ENCODE measurements at regions not wholly inside any gene's neighbourhood (a gene's known extent, or its start where the extent isn't known, plus 50 kb on each side); places are given as distances from the start of the nearest gene placed in this dataset.

- intact Hi-C loops (cut with DNase I; ENCODE audit: low total_unique reads), result no loop called here
- no peak overlapping the region for H3K4me3 ChIP-seq (ENCODE audit: low read depth, poor library complexity, severe bottlenecking)
- DNase-seq (ENCODE audit: low spot score in 2 of 2), result no peak
- WGBS, 2 donors, result 96 to 97% methylated on average over 14 of the region's 14 CpGs
- TF ChIP-seq POLR2A (IDR thresholded peaks at IDR 0.05), result no peak
- no peak for TF ChIP-seq CTCF (IDR thresholded peaks at IDR 0.05)
Observed at GRCh38 chr18:59061914-59062642, 77.6 kb upstream of the SEC11C start.

GRCh38 chr18:59062643-59063006 is 77.1 kb upstream of the SEC11C start:
- WGBS, 2 donors, result 88 to 93% methylated on average over 13 of the region's 13 CpGs
- H3K4me3 ChIP-seq (ENCODE audit: low read depth, poor library complexity, severe bottlenecking), result no peak overlapping the region
- TF ChIP-seq CTCF (IDR thresholded peaks at IDR 0.05) (no peak), POLR2A (IDR thresholded peaks at IDR 0.05) (no peak)
- intact Hi-C loops (cut with DNase I; ENCODE audit: low total_unique reads), result no loop called here
- no peak for DNase-seq (ENCODE audit: low spot score in 2 of 2)

- intact Hi-C loops (cut with DNase I; ENCODE audit: low total_unique reads), result no loop called here
- WGBS, 2 donors, result 38 to 53% methylated on average over 7 of the region's 7 CpGs
- TF ChIP-seq POLR2A (IDR thresholded peaks at IDR 0.05), result no peak
- TF ChIP-seq CTCF (IDR thresholded peaks at IDR 0.05), result no peak
- no peak overlapping the region for H3K4me3 ChIP-seq (ENCODE audit: low read depth, poor library complexity, severe bottlenecking)
- DNase-seq (ENCODE audit: low spot score in 2 of 2), result no peak
Observed at GRCh38 chr18:59063300-59063906, 76.3 kb upstream of the SEC11C start.

- intact Hi-C loops (cut with DNase I; ENCODE audit: low total_unique reads), result no loop called here
- TF ChIP-seq CTCF (IDR thresholded peaks at IDR 0.05) (no peak), POLR2A (IDR thresholded peaks at IDR 0.05) (no peak)
- 59 to 71% methylated on average over 4 of the region's 4 CpGs for WGBS, 2 donors
- no peak for DNase-seq (ENCODE audit: low spot score in 2 of 2)
- no peak overlapping the region for H3K4me3 ChIP-seq (ENCODE audit: low read depth, poor library complexity, severe bottlenecking)
Observed at GRCh38 chr18:59063912-59064311, 75.8 kb upstream of the SEC11C start.

GRCh38 chr18:59065684-59066083 is 74.0 kb upstream of the SEC11C start:
- H3K4me3 ChIP-seq (ENCODE audit: low read depth, poor library complexity, severe bottlenecking), result no peak overlapping the region
- 92 to 93% methylated on average over 6 of the region's 6 CpGs for WGBS, 2 donors
- TF ChIP-seq CTCF (IDR thresholded peaks at IDR 0.05), result no peak
- TF ChIP-seq POLR2A (IDR thresholded peaks at IDR 0.05), result no peak
- no peak for DNase-seq (ENCODE audit: low spot score in 2 of 2)
- intact Hi-C loops (cut with DNase I; ENCODE audit: low total_unique reads), result no loop called here
